HEK293T (cell line): ENCODE measurements at regions not wholly inside any gene's neighbourhood (a gene's known extent, or its start where the extent isn't known, plus 50 kb on each side); places are given as distances from the start of the nearest gene placed in this dataset.

Experiments
- ARNT ChIP-seq: fragments of 450-650 bp; IDR thresholded peaks from 2 replicates; pipeline ENCODE4 v1.6.1; 2017; ENCODE audit warnings: mild to moderate bottlenecking
- BHLHE40 ChIP-seq: fragments of 450-650 bp; IDR thresholded peaks from 2 replicates; pipeline ENCODE4 v1.6.1; 2016; ENCODE audit warnings: mild to moderate bottlenecking, moderate library complexity, borderline replicate concordance
- CTBP1 ChIP-seq: fragments of 450-650 bp; IDR thresholded peaks from 2 replicates; pipeline ENCODE4 v1.6.1; 2016; ENCODE audit warnings: borderline replicate concordance
- FOXA1 ChIP-seq: fragments of 450-650 bp; IDR thresholded peaks from 2 replicates; pipeline ENCODE4 v1.6.1; 2016; ENCODE audit warnings: mild to moderate bottlenecking
- FOXK2 ChIP-seq: fragments of 450-650 bp; IDR thresholded peaks from 2 replicates; pipeline ENCODE4 v1.6.1; 2016; ENCODE audit warnings: mild to moderate bottlenecking
- FOXM1 ChIP-seq: fragments of 450-650 bp; IDR thresholded peaks from 2 replicates; pipeline ENCODE4 v1.6.1; 2017; ENCODE audit warnings: mild to moderate bottlenecking, borderline replicate concordance
- HDGF ChIP-seq: fragments of 450-650 bp; IDR thresholded peaks from 2 replicates; pipeline ENCODE4 v1.6.1; 2017; ENCODE audit warnings: antibody characterized with exemption, borderline replicate concordance
- LEF1 ChIP-seq: fragments of 450-650 bp; IDR thresholded peaks from 2 replicates; pipeline ENCODE4 v1.6.1; 2017; ENCODE audit warnings: mild to moderate bottlenecking, borderline replicate concordance
- NFRKB ChIP-seq: fragments of 450-650 bp; IDR thresholded peaks from 2 replicates; pipeline ENCODE4 v1.6.1; 2016; ENCODE audit warnings: mild to moderate bottlenecking, moderate library complexity
- SP1 ChIP-seq: fragments of 450-650 bp; IDR thresholded peaks from 2 replicates; pipeline ENCODE4 v1.6.1; 2017
- SUZ12 ChIP-seq: fragments of 450-650 bp; IDR thresholded peaks from 2 replicates; pipeline ENCODE4 v1.6.1; 2016; ENCODE audit warnings: mild to moderate bottlenecking
- ZNF384 ChIP-seq: fragments of 450-650 bp; IDR thresholded peaks from 2 replicates; pipeline ENCODE4 v1.6.1; 2016
- TF ChIP-seq, protein P1 (sequence below): fragments of 450-650 bp; IDR thresholded peaks from 2 replicates; pipeline ENCODE4 v1.6.1; 2016

DNA sequence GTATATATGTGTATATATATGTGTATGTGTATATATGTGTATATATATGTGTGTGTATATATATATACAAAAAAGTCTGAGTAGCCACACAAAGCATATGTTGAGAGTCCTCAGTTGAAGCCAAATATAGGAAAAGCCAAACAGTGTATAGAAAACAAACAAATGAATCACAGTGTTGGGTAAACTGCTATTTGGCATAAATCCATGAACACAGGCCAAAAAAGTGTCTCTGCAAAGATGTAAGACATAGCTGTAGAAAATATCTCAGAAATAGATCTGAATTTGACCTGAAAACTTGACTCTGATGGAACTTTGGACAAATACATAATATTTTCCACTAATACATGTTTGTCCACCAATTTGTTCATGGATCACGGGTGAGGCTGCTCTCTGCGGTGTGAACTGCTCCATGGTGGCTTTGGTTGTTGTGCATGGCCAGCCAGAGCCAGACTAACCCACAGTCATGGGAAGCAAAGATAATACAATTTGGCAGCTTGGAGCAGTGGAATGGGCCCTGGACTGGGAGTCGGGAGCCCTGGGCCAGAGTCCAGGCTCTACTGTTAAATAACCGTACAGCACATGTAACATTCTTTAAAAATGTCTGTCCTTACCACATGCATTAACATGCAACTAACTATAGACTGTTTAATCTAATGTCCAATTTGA lies 76.9 kb upstream of the EED start:
- TF ChIP-seq ARNT (no peak), SUZ12 (no peak), SP1 (no peak), HDGF (no peak), FOXK2 (no peak), NFRKB (no peak), ZNF384 (no peak), FOXM1 (no peak), LEF1 (no peak), CTBP1 (no peak), FOXA1 (no peak), BHLHE40 (no peak)
- TF ChIP-seq, protein P1, sequence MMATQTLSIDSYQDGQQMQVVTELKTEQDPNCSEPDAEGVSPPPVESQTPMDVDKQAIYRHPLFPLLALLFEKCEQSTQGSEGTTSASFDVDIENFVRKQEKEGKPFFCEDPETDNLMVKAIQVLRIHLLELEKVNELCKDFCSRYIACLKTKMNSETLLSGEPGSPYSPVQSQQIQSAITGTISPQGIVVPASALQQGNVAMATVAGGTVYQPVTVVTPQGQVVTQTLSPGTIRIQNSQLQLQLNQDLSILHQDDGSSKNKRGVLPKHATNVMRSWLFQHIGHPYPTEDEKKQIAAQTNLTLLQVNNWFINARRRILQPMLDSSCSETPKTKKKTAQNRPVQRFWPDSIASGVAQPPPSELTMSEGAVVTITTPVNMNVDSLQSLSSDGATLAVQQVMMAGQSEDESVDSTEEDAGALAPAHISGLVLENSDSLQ, result no peak
